Activated T-helper 1 cell treated with anti-CD3 and anti-CD28 coated beads, Interleukin-12 subunit alpha, Interleukin-12 subunit beta, Interleukin-2, Interleukin-4 antibody, amounts not matched to agents 30 ng/mL and 10 ng/mL and 1 ng/mL, durations not matched to agents 14 hours and 24 hours and 36 hours (primary cell): ENCODE measurements at regions not wholly inside any gene's neighbourhood (a gene's known extent, or its start where the extent isn't known, plus 50 kb on each side); places are given as distances from the start of the nearest gene placed in this dataset.

Source experiments
- DNase-seq: peaks from one replicate; pipeline ENCODE4 v3.0.0; 2021; ENCODE audit warnings: low spot score
- H3K27ac Mint-ChIP-seq: one replicate; pipeline ENCODE4 v1.8.0; 2021; ENCODE audit warnings: mild to moderate bottlenecking, mixed read lengths
- H3K27me3 Mint-ChIP-seq: one replicate; pipeline ENCODE4 v1.8.0; 2022; ENCODE audit warnings: mild to moderate bottlenecking, moderate library complexity, mixed read lengths; ENCODE audit not compliant: insufficient read depth
- H3K36me3 Mint-ChIP-seq: one replicate; pipeline ENCODE4 v1.8.0; 2021; ENCODE audit warnings: low read depth, mixed read lengths
- H3K4me1 Mint-ChIP-seq: one replicate; pipeline ENCODE4 v1.8.0; 2021; ENCODE audit warnings: low read depth, mixed read lengths
- H3K4me3 Mint-ChIP-seq: one replicate; pipeline ENCODE4 v1.8.0; 2021; ENCODE audit warnings: mild to moderate bottlenecking, moderate library complexity, mixed read lengths
- H3K9me3 Mint-ChIP-seq: one replicate; pipeline ENCODE4 v1.8.0; 2021; ENCODE audit warnings: mixed read lengths
- intact Hi-C: fragments of 100-400 bp; cut with micrococcal nuclease; formaldehyde crosslinking; loops from one replicate; pipeline ENCODE4 v1.15.1; 2024

- DNase-seq: no peak
- H3K36me3 Mint-ChIP-seq: no peaks in the 10 kb centered on the region
- no peaks in the 10 kb centered on the region for H3K27me3 Mint-ChIP-seq
- no peak overlapping the region for H3K4me3 Mint-ChIP-seq
- peaks cover 29% of the 10 kb centered on the region for H3K9me3 Mint-ChIP-seq
- H3K4me1 Mint-ChIP-seq: no peaks in the 10 kb centered on the region
- intact Hi-C loops: no loop called here
- no peak overlapping the region for H3K27ac Mint-ChIP-seq
Measured at GRCh38 chr3:13700889-13701288, 152.0 kb downstream of the FBLN2 start.

- H3K4me1 Mint-ChIP-seq: no peaks in the 10 kb centered on the region
- intact Hi-C loops: no loop called here
- no peaks in the 10 kb centered on the region for H3K36me3 Mint-ChIP-seq
- peaks cover 23% of the 10 kb centered on the region for H3K9me3 Mint-ChIP-seq
- H3K27ac Mint-ChIP-seq: no peak overlapping the region
- H3K27me3 Mint-ChIP-seq: peaks cover 2% of the 10 kb centered on the region
- H3K4me3 Mint-ChIP-seq: no peak overlapping the region
- DNase-seq: no peak
Measured at GRCh38 chr3:13700362-13700761, 151.4 kb downstream of the FBLN2 start.

- no peaks in the 10 kb centered on the region for H3K4me1 Mint-ChIP-seq
- no peak overlapping the region for H3K4me3 Mint-ChIP-seq
- peaks cover 2% of the 10 kb centered on the region for H3K27me3 Mint-ChIP-seq
- intact Hi-C loops: no loop called here
- no peaks in the 10 kb centered on the region for H3K9me3 Mint-ChIP-seq
- no peaks in the 10 kb centered on the region for H3K36me3 Mint-ChIP-seq
- H3K27ac Mint-ChIP-seq: no peak overlapping the region
- DNase-seq: no peak
Measured at GRCh38 chr3:13696699-13697098, 147.8 kb downstream of the FBLN2 start.

- Mint-ChIP-seq H3K27me3 (peaks cover 2% of the 10 kb centered on the region), H3K4me3 (no peak overlapping the region), H3K4me1 (no peaks in the 10 kb centered on the region), H3K36me3 (no peaks in the 10 kb centered on the region), H3K9me3 (no peaks in the 10 kb centered on the region), H3K27ac (no peak overlapping the region)
- intact Hi-C loops: no loop called here
- no peak for DNase-seq
Measured at GRCh38 chr3:13693441-13693840, 144.5 kb downstream of the FBLN2 start.

- Mint-ChIP-seq H3K4me1 (no peaks in the 10 kb centered on the region), H3K27me3 (peaks cover 3% of the 10 kb centered on the region), H3K4me3 (no peak overlapping the region), H3K27ac (no peak overlapping the region), H3K36me3 (no peaks in the 10 kb centered on the region), H3K9me3 (no peaks in the 10 kb centered on the region)
- DNase-seq: no peak
- intact Hi-C loops: no loop called here
Measured at GRCh38 chr3:13690636-13691035, 141.7 kb downstream of the FBLN2 start.

GRCh38 chr3:13689373-13690260 is 140.7 kb downstream of the FBLN2 start:
- no peak overlapping the region for H3K27ac Mint-ChIP-seq
- H3K4me1 Mint-ChIP-seq: no peaks in the 10 kb centered on the region
- H3K36me3 Mint-ChIP-seq: no peaks in the 10 kb centered on the region
- intact Hi-C loops: no loop called here
- DNase-seq: no peak
- peaks cover 1% of the 10 kb centered on the region for H3K27me3 Mint-ChIP-seq
- no peaks in the 10 kb centered on the region for H3K9me3 Mint-ChIP-seq
- H3K4me3 Mint-ChIP-seq: no peak overlapping the region

- no peak overlapping the region for H3K27ac Mint-ChIP-seq
- intact Hi-C loops: no loop called here
- no peaks in the 10 kb centered on the region for H3K4me1 Mint-ChIP-seq
Measured at GRCh38 chr3:13688824-13689223, 139.9 kb downstream of the FBLN2 start.

GRCh38 chr3:13688034-13688433 is 139.1 kb downstream of the FBLN2 start:
- H3K4me3 Mint-ChIP-seq: no peak overlapping the region
- H3K36me3 Mint-ChIP-seq: no peaks in the 10 kb centered on the region
- DNase-seq: no peak
- peaks cover 1% of the 10 kb centered on the region for H3K27me3 Mint-ChIP-seq
- no peaks in the 10 kb centered on the region for H3K4me1 Mint-ChIP-seq
- intact Hi-C loops: no loop called here
- H3K9me3 Mint-ChIP-seq: no peaks in the 10 kb centered on the region
- no peak overlapping the region for H3K27ac Mint-ChIP-seq

More at GRCh38 chr3:13688824-13689223, 139.9 kb downstream of the FBLN2 start:
- no peaks in the 10 kb centered on the region for H3K9me3 Mint-ChIP-seq
- DNase-seq: no peak
- H3K4me3 Mint-ChIP-seq: no peak overlapping the region
- peaks cover 1% of the 10 kb centered on the region for H3K27me3 Mint-ChIP-seq
- H3K36me3 Mint-ChIP-seq: no peaks in the 10 kb centered on the region
